ENCODE measurements at regions not wholly inside any gene's neighbourhood (a gene's known extent, or its start where the extent isn't known, plus 50 kb on each side); places are given as distances from the start of the nearest gene placed in this dataset.

DNA sequence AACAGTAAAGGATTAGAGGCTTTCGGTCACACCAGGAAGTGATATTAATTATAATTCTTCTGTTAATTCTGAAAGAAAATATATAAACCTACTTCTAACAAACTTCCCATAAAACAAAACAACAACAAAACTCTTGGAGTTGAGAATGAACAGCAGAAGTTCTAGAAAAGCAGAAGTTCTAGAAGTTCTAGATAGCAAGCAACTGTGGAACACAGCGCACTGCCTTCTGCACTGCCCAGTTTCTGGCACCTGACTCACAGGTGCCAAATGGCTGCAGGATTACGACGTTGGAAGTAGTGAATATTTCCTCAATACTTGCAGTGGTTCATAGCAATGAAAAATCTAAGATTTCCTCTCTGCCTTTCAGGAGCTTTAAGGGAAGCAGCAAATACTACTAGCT is 132.2 kb downstream of the OR13A1 start:
- no peaks in the 10 kb centered on the region for H3K79me2 ChIP-seq (ENCODE audit: control insufficient read depth, insufficient read depth, low read length)
- intact Hi-C loops (cut with micrococcal nuclease): no loop called here
- H3K27me3 ChIP-seq (ENCODE audit: control insufficient read depth in 2 of 2, insufficient read depth in 2 of 2, low read length in 2 of 2): no peaks in the 10 kb centered on the region
- ChIA-PET POLR2A (no interaction called here), CTCF (ENCODE audit: low intra/inter-chr PET ratio) (no interaction called here)
- H3K4me2 ChIP-seq (ENCODE audit: insufficient read depth, low read length): no peak overlapping the region
- FAIRE-seq (no peak), ATAC-seq (no peak), DNase-seq (ENCODE audit: extremely low read depth in 1 of 4, low spot score in 3 of 4) (no peak)
- no peak overlapping the region for H3K4me3 ChIP-seq
- peaks cover 0 to 12% of the 10 kb centered on the region in 2 experiments; a peak in 1 of 5 replicates for H3K4me1 ChIP-seq (replicated peaks in 1 of 2; ENCODE audit: control insufficient read depth in 2 of 2, insufficient read depth in 2 of 2, low read length in 2 of 2)
- H3K36me3 ChIP-seq (ENCODE audit: control insufficient read depth, insufficient read depth, low read length): no peaks in the 10 kb centered on the region
- in situ Hi-C loops (cut with MboI): no loop called here
- WGBS (ENCODE audit: insufficient coverage, low coverage, missing lambda C conversion rate): 33% methylated on average over 4 of the region's 4 CpGs
- no TSS peak for BruUV-seq (replicated peaks)
- H4K20me1 ChIP-seq (replicated peaks; ENCODE audit: control insufficient read depth, insufficient read depth, low read length): no peaks in the 10 kb centered on the region
- H3K9me1 ChIP-seq (ENCODE audit: control insufficient read depth, insufficient read depth, low read length): no peaks in the 10 kb centered on the region
- H3K9ac ChIP-seq (ENCODE audit: insufficient read depth in 1 of 2, low read depth in 2 of 2, low read length in 2 of 2): no peak overlapping the region
- H2AFZ ChIP-seq (ENCODE audit: low read depth, low read length): peak overlapping the region; percentile 56
- no peak overlapping the region for H3K27ac ChIP-seq (ENCODE audit: extremely low read depth, low read depth, low read length)
- H3K9me3 ChIP-seq (replicated peaks; ENCODE audit: control insufficient read depth, insufficient read depth, low read depth, low read length): no peaks in the 10 kb centered on the region
- TF ChIP-seq CREB3L1 (IDR thresholded peaks at IDR 0.05; ENCODE audit: borderline replicate concordance, low read depth) (peak; percentile 82; the same call in 1 of the 2 replicates), ARNT (IDR thresholded peaks at IDR 0.05) (peak in 1 of 2 experiments; percentile 88; a peak in 1 of 4 replicates), STAG1 (CRISPR knock-in tag; IDR thresholded peaks at IDR 0.05; ENCODE audit: borderline replicate concordance) (no peak)

DNA sequence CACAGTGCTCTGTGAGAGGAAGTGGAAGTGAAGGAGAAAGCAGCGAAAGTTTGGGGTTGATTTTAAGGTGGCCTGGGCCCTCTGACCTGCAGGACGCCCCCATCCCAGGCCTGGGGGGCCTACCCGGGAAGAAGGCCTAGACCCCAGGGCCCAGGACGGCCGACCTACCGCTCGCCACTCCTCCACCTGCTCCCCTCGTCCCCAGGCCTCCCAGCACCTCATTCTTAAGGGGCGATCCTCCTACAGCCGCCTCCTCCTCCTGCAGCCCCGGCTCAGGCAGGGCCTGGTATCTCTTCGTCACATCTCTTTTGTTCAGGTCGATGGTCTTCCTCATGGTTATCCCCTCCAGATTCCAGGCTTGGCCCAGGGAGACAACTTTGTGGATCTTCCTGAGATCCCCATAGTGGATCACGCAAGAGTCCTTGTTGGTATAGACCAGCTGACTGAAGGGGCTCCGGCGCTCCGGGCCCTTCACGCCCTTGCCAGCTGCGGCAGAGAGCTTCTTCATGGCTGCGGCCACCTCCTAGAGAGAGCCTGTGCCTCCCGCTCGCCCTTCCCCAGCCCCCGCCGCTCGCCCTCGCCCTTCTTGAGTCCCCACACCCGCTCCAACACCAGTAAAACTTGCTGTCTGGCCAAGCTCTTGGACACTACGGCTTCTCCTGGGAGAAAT is 117.5 kb downstream of the OR13A1 start:
- no peaks in the 10 kb centered on the region for H4K20me1 ChIP-seq (replicated peaks; ENCODE audit: control insufficient read depth, insufficient read depth, low read length)
- POLR2A ChIA-PET: interaction anchor here (0.6 kb wide), 1 partner anchor 808 kb away, joined by 4 read pairs; no protein-coding TSS in a partner anchor
- CTCF ChIA-PET (ENCODE audit: low intra/inter-chr PET ratio): no interaction called here
- 37% methylated on average over 27 of the region's 28 CpGs for WGBS (ENCODE audit: insufficient coverage, low coverage, missing lambda C conversion rate)
- intact Hi-C loops (cut with micrococcal nuclease): no loop called here
- no peak overlapping the region for H3K9ac ChIP-seq (ENCODE audit: insufficient read depth in 1 of 2, low read depth in 2 of 2, low read length in 2 of 2)
- in situ Hi-C loops (cut with MboI): no loop called here
- ATAC-seq: peak; percentile 61
- H3K27me3 ChIP-seq (ENCODE audit: control insufficient read depth in 2 of 2, insufficient read depth in 2 of 2, low read length in 2 of 2): peaks cover 0 to 18% of the 10 kb centered on the region in 2 experiments; a peak in 2 of 5 replicates
- no peaks in the 10 kb centered on the region for H3K36me3 ChIP-seq (ENCODE audit: control insufficient read depth, insufficient read depth, low read length)
- no peaks in the 10 kb centered on the region for H3K9me3 ChIP-seq (replicated peaks; ENCODE audit: control insufficient read depth, insufficient read depth, low read depth, low read length)
- no peak overlapping the region for H3K27ac ChIP-seq (ENCODE audit: extremely low read depth, low read depth, low read length)
- H3K79me2 ChIP-seq (ENCODE audit: control insufficient read depth, insufficient read depth, low read length): no peaks in the 10 kb centered on the region
- H3K9me1 ChIP-seq (ENCODE audit: control insufficient read depth, insufficient read depth, low read length): no peaks in the 10 kb centered on the region
- no peak for FAIRE-seq
- no TSS peak for BruUV-seq (replicated peaks)
- H2AFZ ChIP-seq (ENCODE audit: low read depth, low read length): peak overlapping the region; percentile 62
- peaks cover 0 to 19% of the 10 kb centered on the region in 2 experiments; a peak in 3 of 5 replicates for H3K4me1 ChIP-seq (replicated peaks in 1 of 2; ENCODE audit: control insufficient read depth in 2 of 2, insufficient read depth in 2 of 2, low read length in 2 of 2)
- no peak overlapping the region for H3K4me2 ChIP-seq (ENCODE audit: insufficient read depth, low read length)
- no peak overlapping the region for H3K4me3 ChIP-seq
- DNase-seq (ENCODE audit: extremely low read depth in 1 of 4, low spot score in 3 of 4): no peak
- TF ChIP-seq NFRKB (IDR thresholded peaks at IDR 0.05; ENCODE audit: low read depth) (no peak), NBN (IDR thresholded peaks at IDR 0.05; ENCODE audit: low read depth) (no peak), EZH2 (IDR thresholded peaks at IDR 0.05; ENCODE audit: borderline replicate concordance, low read depth, low read length) (no peak), ZC3H4 (CRISPR knock-in tag; IDR thresholded peaks at IDR 0.05; ENCODE audit: borderline replicate concordance) (no peak), ZNF778 (CRISPR knock-in tag; IDR thresholded peaks at IDR 0.05) (no peak), PRPF4 (IDR thresholded peaks at IDR 0.05; ENCODE audit: insufficient read depth, low read depth, low read length, poor library complexity, severe bottlenecking) (no peak), MED1 (CRISPR knock-in tag; IDR thresholded peaks at IDR 0.05; ENCODE audit: borderline replicate concordance) (no peak), E2F8 (IDR thresholded peaks at IDR 0.05; ENCODE audit: low read depth, partially characterized antibody) (no peak), PHB (CRISPR knock-in tag; IDR thresholded peaks at IDR 0.05) (no peak)

All from K562 (cell line).